ENCODE measurements at regions not wholly inside any gene's neighbourhood (a gene's known extent, or its start where the extent isn't known, plus 50 kb on each side); places are given as distances from the start of the nearest gene placed in this dataset.

GRCh38 chr5:159504106-159504856, 174.0 kb upstream of the IL12B start:
- no peak for TF ChIP-seq CTCF (conservative IDR thresholded peaks at IDR 0.05; ENCODE audit: low read depth, low read length)
- no peak overlapping the region for H3K4me3 ChIP-seq (ENCODE audit: low read length)
- DNase-seq (ENCODE audit: low read depth) = no peak

GRCh38 chr5:159504857-159505304, 174.6 kb upstream of the IL12B start:
- DNase-seq (ENCODE audit: low read depth) = no peak
- TF ChIP-seq CTCF (conservative IDR thresholded peaks at IDR 0.05; ENCODE audit: low read depth, low read length) = no peak
- H3K4me3 ChIP-seq (ENCODE audit: low read length) = no peak overlapping the region

GRCh38 chr5:159507055-159507454, 176.8 kb upstream of the IL12B start:
- DNase-seq (ENCODE audit: low read depth) = no peak
- no peak overlapping the region for H3K4me3 ChIP-seq (ENCODE audit: low read length)
- no peak for TF ChIP-seq CTCF (conservative IDR thresholded peaks at IDR 0.05; ENCODE audit: low read depth, low read length)

GRCh38 chr5:159507661-159508060, 177.4 kb upstream of the IL12B start:
- no peak for DNase-seq (ENCODE audit: low read depth)
- TF ChIP-seq CTCF (conservative IDR thresholded peaks at IDR 0.05; ENCODE audit: low read depth, low read length) = no peak
- no peak overlapping the region for H3K4me3 ChIP-seq (ENCODE audit: low read length)

- no peak for TF ChIP-seq CTCF (conservative IDR thresholded peaks at IDR 0.05; ENCODE audit: low read depth, low read length)
- no peak overlapping the region for H3K4me3 ChIP-seq (ENCODE audit: low read length)
- DNase-seq (ENCODE audit: low read depth) = no peak
Measured at GRCh38 chr5:159508344-159508743, 178.1 kb upstream of the IL12B start.

- no peak for TF ChIP-seq CTCF (conservative IDR thresholded peaks at IDR 0.05; ENCODE audit: low read depth, low read length)
Measured at GRCh38 chr5:159509002-159509660, 178.8 kb upstream of the IL12B start.

GRCh38 chr5:159510282-159510681, 180.0 kb upstream of the IL12B start:
- no peak for DNase-seq (ENCODE audit: low read depth)
- TF ChIP-seq CTCF (conservative IDR thresholded peaks at IDR 0.05; ENCODE audit: low read depth, low read length) = no peak
- H3K4me3 ChIP-seq (ENCODE audit: low read length) = no peak overlapping the region

More at GRCh38 chr5:159509002-159509660, 178.8 kb upstream of the IL12B start:
- H3K4me3 ChIP-seq (ENCODE audit: low read length) = no peak overlapping the region
- DNase-seq (ENCODE audit: low read depth) = no peak

Data from retinal pigment epithelial cell (primary cell).